Hepatocyte (in vitro differentiated cells): ENCODE measurements at regions not wholly inside any gene's neighbourhood (a gene's known extent, or its start where the extent isn't known, plus 50 kb on each side); places are given as distances from the start of the nearest gene placed in this dataset.

Experiments used
- CTCF ChIP-seq: fragments of 200-600 bp; sonication (generic); IDR thresholded peaks from 2 replicates; pipeline ENCODE4 v1.5.1; 2016; ENCODE audit warnings: antibody characterized with exemption, mild to moderate bottlenecking; ENCODE audit not compliant: poor library complexity
- EZH2 ChIP-seq: fragments of 200-600 bp; sonication (generic); IDR thresholded peaks from 2 replicates; pipeline ENCODE4 v1.6.1; 2016; ENCODE audit warnings: antibody characterized with exemption, mild to moderate bottlenecking, borderline replicate concordance

GRCh38 chr6:54037277-54037779 lies 73.9 kb upstream of the MLIP start:
- no peak for TF ChIP-seq CTCF
- no peak for TF ChIP-seq EZH2
